Amniotic epithelial cell (primary cell): ENCODE measurements at regions not wholly inside any gene's neighbourhood (a gene's known extent, or its start where the extent isn't known, plus 50 kb on each side); places are given as distances from the start of the nearest gene placed in this dataset.
A peak's percentile ranks its signal among the peaks of the same experiment; 100 is the strongest.
"Not testable (repeated sequence)": the region's sequence is repeated elsewhere in the genome, so short reads cannot be mapped to it uniquely, and the experiment has no call there.

Experiments
- DNase-seq: peaks from one replicate; pipeline ENCODE4 v3.0.0-alpha.2; 2010; ENCODE audit warnings: low read depth

GRCh38 chr18:64717026-64717425 is 568.1 kb upstream of the LINC00305 start:
- DNase-seq = no peak

- DNase-seq = no peak
Observed at GRCh38 chr18:64714086-64714485, 565.2 kb upstream of the LINC00305 start.

GRCh38 chr18:64713284-64713683 is 564.4 kb upstream of the LINC00305 start:
- DNase-seq = no peak

GRCh38 chr18:64712035-64712434 is 563.1 kb upstream of the LINC00305 start:
- DNase-seq = no peak

GRCh38 chr18:64710105-64710861 is 561.4 kb upstream of the LINC00305 start:
- no peak for DNase-seq

GRCh38 chr18:64707052-64707451 is 558.2 kb upstream of the LINC00305 start:
- DNase-seq = no peak

GRCh38 chr18:64699081-64699480 is 550.2 kb upstream of the LINC00305 start:
- DNase-seq = peak; percentile 0

- DNase-seq = no peak
Observed at GRCh38 chr18:64695851-64696553, 547.1 kb upstream of the LINC00305 start.

GRCh38 chr18:64693766-64694165 is 544.9 kb upstream of the LINC00305 start:
- DNase-seq = no peak

- DNase-seq = no peak
Observed at GRCh38 chr18:64692826-64693225, 543.9 kb upstream of the LINC00305 start.

- no peak for DNase-seq
Observed at GRCh38 chr18:64679121-64679520, 530.2 kb upstream of the LINC00305 start.

- no peak for DNase-seq
Observed at GRCh38 chr18:64678048-64678447, 529.2 kb upstream of the LINC00305 start.

- DNase-seq = no peak
Observed at GRCh38 chr18:64674694-64675093, 525.8 kb upstream of the LINC00305 start.

- not testable (repeated sequence) for DNase-seq
Observed at GRCh38 chr18:64671293-64671692, 522.4 kb upstream of the LINC00305 start.

- no peak for DNase-seq
Observed at GRCh38 chr18:64668461-64668962, 519.6 kb upstream of the LINC00305 start.

GRCh38 chr18:64663086-64663485 is 514.2 kb upstream of the LINC00305 start:
- DNase-seq = no peak

- DNase-seq = no peak
Observed at GRCh38 chr18:64659196-64659595, 510.3 kb upstream of the LINC00305 start.

- no peak for DNase-seq
Observed at GRCh38 chr18:64653068-64653467, 504.2 kb upstream of the LINC00305 start.

GRCh38 chr18:64650068-64650467 is 501.2 kb upstream of the LINC00305 start:
- no peak for DNase-seq

GRCh38 chr18:64645753-64646152 is 496.9 kb upstream of the LINC00305 start:
- no peak for DNase-seq

- DNase-seq = no peak
Observed at GRCh38 chr18:64639536-64639935, 490.6 kb upstream of the LINC00305 start.

- DNase-seq = no peak
Observed at GRCh38 chr18:64620971-64621560, 472.2 kb upstream of the LINC00305 start.

- no peak for DNase-seq
Observed at GRCh38 chr18:64618390-64618789, 469.5 kb upstream of the LINC00305 start.
